ENCODE measurements at regions not wholly inside any gene's neighbourhood (a gene's known extent, or its start where the extent isn't known, plus 50 kb on each side); places are given as distances from the start of the nearest gene placed in this dataset.

DNA sequence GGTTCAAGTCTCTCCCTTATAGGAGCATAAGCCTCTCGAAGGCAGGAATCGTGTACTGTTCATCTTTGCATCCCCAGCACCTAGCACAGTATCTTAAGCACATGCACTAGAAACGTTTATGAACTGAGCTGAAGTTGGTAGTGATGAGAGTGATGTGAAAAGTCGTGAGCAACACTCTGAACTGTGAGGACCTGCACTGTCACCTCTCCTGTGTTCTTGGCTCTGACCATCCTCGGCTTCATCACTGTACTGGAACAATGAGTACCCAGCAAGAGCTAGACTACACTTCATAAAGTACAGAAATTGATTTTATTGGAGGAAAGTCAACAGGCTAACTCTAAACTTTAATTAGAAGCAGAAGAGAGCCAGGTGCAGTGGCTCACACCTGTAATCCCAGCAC, 473.6 kb downstream of the BCAT1 start:
- TF ChIP-seq CHCHD3 (CRISPR knock-in tag; IDR thresholded peaks at IDR 0.05) = no peak
- no peak for TF ChIP-seq PHTF2 (CRISPR knock-in tag; IDR thresholded peaks at IDR 0.05)
- TF ChIP-seq CCAR2 (IDR thresholded peaks at IDR 0.05; ENCODE audit: low read depth, low read length) = no peak
- TF ChIP-seq ARID2 (IDR thresholded peaks at IDR 0.05) = no peak
- TF ChIP-seq ZFPM2 (CRISPR knock-in tag; IDR thresholded peaks at IDR 0.05) = no peak
- no peak for TF ChIP-seq JUN (IDR thresholded peaks at IDR 0.05; ENCODE audit: borderline replicate concordance, low read depth, low read length)
- no peak for TF ChIP-seq JUN (CRISPR knock-in tag; IDR thresholded peaks at IDR 0.05; ENCODE audit: borderline replicate concordance)
- TF ChIP-seq, protein P1, sequence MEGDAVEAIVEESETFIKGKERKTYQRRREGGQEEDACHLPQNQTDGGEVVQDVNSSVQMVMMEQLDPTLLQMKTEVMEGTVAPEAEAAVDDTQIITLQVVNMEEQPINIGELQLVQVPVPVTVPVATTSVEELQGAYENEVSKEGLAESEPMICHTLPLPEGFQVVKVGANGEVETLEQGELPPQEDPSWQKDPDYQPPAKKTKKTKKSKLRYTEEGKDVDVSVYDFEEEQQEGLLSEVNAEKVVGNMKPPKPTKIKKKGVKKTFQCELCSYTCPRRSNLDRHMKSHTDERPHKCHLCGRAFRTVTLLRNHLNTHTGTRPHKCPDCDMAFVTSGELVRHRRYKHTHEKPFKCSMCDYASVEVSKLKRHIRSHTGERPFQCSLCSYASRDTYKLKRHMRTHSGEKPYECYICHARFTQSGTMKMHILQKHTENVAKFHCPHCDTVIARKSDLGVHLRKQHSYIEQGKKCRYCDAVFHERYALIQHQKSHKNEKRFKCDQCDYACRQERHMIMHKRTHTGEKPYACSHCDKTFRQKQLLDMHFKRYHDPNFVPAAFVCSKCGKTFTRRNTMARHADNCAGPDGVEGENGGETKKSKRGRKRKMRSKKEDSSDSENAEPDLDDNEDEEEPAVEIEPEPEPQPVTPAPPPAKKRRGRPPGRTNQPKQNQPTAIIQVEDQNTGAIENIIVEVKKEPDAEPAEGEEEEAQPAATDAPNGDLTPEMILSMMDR (IDR thresholded peaks at IDR 0.05 in 2 of 3, conservative IDR thresholded peaks at IDR 0.05 in 1 of 3; ENCODE audit: insufficient read depth in 2 of 3, low read depth in 1 of 3, low read length in 3 of 3) = no peak
- TF ChIP-seq POLR2AphosphoS5 (IDR thresholded peaks at IDR 0.05; ENCODE audit: control insufficient read depth, insufficient read depth, low read depth, low read length) = no peak
- no peak for TF ChIP-seq ZNF12 (CRISPR knock-in tag; IDR thresholded peaks at IDR 0.05)
- no peak for TF ChIP-seq TARDBP (IDR thresholded peaks at IDR 0.05)
- TF ChIP-seq, protein P2, sequence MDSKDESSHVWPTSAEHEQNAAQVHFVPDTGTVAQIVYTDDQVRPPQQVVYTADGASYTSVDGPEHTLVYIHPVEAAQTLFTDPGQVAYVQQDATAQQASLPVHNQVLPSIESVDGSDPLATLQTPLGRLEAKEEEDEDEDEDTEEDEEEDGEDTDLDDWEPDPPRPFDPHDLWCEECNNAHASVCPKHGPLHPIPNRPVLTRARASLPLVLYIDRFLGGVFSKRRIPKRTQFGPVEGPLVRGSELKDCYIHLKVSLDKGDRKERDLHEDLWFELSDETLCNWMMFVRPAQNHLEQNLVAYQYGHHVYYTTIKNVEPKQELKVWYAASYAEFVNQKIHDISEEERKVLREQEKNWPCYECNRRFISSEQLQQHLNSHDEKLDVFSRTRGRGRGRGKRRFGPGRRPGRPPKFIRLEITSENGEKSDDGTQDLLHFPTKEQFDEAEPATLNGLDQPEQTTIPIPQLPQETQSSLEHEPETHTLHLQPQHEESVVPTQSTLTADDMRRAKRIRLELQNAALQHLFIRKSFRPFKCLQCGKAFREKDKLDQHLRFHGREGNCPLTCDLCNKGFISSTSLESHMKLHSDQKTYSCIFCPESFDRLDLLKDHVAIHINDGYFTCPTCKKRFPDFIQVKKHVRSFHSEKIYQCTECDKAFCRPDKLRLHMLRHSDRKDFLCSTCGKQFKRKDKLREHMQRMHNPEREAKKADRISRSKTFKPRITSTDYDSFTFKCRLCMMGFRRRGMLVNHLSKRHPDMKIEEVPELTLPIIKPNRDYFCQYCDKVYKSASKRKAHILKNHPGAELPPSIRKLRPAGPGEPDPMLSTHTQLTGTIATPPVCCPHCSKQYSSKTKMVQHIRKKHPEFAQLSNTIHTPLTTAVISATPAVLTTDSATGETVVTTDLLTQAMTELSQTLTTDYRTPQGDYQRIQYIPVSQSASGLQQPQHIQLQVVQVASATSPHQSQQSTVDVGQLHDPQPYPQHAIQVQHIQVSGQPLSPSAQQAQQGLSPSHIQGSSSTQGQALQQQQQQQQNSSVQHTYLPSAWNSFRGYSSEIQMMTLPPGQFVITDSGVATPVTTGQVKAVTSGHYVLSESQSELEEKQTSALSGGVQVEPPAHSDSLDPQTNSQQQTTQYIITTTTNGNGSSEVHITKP (IDR thresholded peaks at IDR 0.05; ENCODE audit: partially characterized antibody) = no peak
- TF ChIP-seq ZNF124 (CRISPR knock-in tag; IDR thresholded peaks at IDR 0.05) = no peak
- TF ChIP-seq SMARCC2 (IDR thresholded peaks at IDR 0.05; ENCODE audit: low read depth) = no peak
